Brain microvascular endothelial cell (primary cell): ENCODE measurements at regions not wholly inside any gene's neighbourhood (a gene's known extent, or its start where the extent isn't known, plus 50 kb on each side); places are given as distances from the start of the nearest gene placed in this dataset.

Experiments
- DNase-seq: peaks from one replicate; pipeline ENCODE4 v3.0.0-alpha.2; 2020
- H3K27ac ChIP-seq: fragments of 250-450 bp; sonication (Bioruptor Pico); 2 replicates; pipeline ENCODE4 v1.5.1; 2020; ENCODE audit warnings: mild to moderate bottlenecking, moderate library complexity
- H3K27me3 ChIP-seq: fragments of 250-450 bp; sonication (Bioruptor Pico); replicated peaks from 2 replicates; pipeline ENCODE4 v1.5.1; 2020; ENCODE audit warnings: mild to moderate bottlenecking
- H3K36me3 ChIP-seq: fragments of 250-450 bp; sonication (Bioruptor Pico); replicated peaks from 2 replicates; pipeline ENCODE4 v1.5.1; 2020; ENCODE audit warnings: mild to moderate bottlenecking
- H3K4me3 ChIP-seq: 2 replicates; pipeline ENCODE4 v1.5.1; 2011; ENCODE audit warnings: low read depth, mild to moderate bottlenecking, control low read depth, low read length, moderate library complexity
- in situ Hi-C: cut with HindIII; loops from 2 replicates; pipeline ENCODE4 v1.10.0; 2017; ENCODE audit warnings: low sequenced_read_pairs, low pct_ligation_motif_present
- TF ChIP-seq, protein P1 (sequence below): IDR thresholded peaks from 2 replicates; pipeline ENCODE4 v1.5.1; 2011; ENCODE audit warnings: low read depth, mild to moderate bottlenecking, moderate library complexity, low read length, control low read depth, inconsistent platforms; ENCODE audit errors: missing control alignments

GRCh38 chr11:95542868-95543551, 246.6 kb downstream of the FAM76B start:
- no peak overlapping the region for H3K27ac ChIP-seq
- TF ChIP-seq, protein P1, sequence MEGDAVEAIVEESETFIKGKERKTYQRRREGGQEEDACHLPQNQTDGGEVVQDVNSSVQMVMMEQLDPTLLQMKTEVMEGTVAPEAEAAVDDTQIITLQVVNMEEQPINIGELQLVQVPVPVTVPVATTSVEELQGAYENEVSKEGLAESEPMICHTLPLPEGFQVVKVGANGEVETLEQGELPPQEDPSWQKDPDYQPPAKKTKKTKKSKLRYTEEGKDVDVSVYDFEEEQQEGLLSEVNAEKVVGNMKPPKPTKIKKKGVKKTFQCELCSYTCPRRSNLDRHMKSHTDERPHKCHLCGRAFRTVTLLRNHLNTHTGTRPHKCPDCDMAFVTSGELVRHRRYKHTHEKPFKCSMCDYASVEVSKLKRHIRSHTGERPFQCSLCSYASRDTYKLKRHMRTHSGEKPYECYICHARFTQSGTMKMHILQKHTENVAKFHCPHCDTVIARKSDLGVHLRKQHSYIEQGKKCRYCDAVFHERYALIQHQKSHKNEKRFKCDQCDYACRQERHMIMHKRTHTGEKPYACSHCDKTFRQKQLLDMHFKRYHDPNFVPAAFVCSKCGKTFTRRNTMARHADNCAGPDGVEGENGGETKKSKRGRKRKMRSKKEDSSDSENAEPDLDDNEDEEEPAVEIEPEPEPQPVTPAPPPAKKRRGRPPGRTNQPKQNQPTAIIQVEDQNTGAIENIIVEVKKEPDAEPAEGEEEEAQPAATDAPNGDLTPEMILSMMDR: no peak
- DNase-seq: no peak
- no peak overlapping the region for H3K4me3 ChIP-seq
- no peaks in the 10 kb centered on the region for H3K27me3 ChIP-seq
- H3K36me3 ChIP-seq: no peaks in the 10 kb centered on the region
- in situ Hi-C loops: no loop called here

DNA sequence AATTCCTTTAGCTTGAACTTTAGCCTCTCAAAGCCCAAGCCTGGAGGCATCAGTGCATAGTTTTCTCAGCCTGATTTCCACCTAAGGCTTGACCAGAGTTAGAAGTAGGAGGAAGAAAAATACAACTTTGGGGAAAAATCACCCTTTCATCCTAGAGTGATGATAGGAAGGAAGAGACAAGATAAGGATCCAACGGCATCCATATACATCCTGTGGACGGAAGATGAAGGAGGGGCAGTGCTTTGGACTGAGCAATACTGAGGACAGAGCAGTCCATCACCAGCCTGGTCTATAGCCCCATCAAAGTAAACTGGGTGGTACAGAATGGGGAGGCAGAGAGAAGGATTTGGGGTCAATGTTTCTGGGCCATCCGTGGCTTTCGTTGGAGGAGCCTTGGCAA, 247.9 kb downstream of the FAM76B start:
- H3K27ac ChIP-seq: no peak overlapping the region
- in situ Hi-C loops: no loop called here
- H3K4me3 ChIP-seq: no peak overlapping the region
- no peaks in the 10 kb centered on the region for H3K36me3 ChIP-seq
- DNase-seq: no peak
- no peaks in the 10 kb centered on the region for H3K27me3 ChIP-seq
- TF ChIP-seq, protein P1: no peak

DNA sequence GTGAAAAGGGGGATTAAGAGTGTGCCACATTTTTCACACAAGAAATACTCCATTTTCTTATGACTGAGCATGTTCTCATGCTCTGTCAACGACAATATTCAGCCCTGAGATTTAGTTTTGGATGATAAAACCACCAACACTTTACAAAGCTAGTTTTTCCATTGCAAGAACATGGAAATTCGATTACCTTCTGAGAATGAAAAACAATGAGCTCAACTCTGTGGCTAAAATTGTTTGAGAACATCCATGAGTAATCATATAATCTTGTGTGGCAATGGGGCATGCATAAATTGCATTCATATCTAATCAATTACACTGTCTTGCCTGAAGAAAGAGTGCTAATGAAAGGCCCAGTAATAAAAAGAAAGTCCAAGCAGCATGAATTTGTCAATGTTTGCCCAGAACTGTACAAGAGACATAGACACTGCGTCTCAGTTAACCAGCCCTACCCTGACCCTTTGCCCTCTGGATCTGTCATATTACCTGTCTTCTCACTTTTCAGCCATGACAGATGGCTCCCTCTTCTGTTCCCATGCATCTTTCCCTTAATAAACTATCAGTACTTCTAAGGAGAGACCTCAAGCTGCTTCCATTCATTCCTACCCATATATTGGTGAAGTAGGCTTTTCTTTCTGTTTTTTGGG, 253.4 kb downstream of the FAM76B start:
- no peaks in the 10 kb centered on the region for H3K36me3 ChIP-seq
- no peak overlapping the region for H3K4me3 ChIP-seq
- no peaks in the 10 kb centered on the region for H3K27me3 ChIP-seq
- in situ Hi-C loops: no loop called here
- no peak overlapping the region for H3K27ac ChIP-seq
- no peak for DNase-seq
- TF ChIP-seq, protein P1: no peak

- Histone ChIP-seq H3K4me3 (no peak overlapping the region), H3K27me3 (no peaks in the 10 kb centered on the region), H3K27ac (no peak overlapping the region), H3K36me3 (no peaks in the 10 kb centered on the region)
- DNase-seq: no peak
- TF ChIP-seq, protein P1: no peak
- in situ Hi-C loops: no loop called here
These were observed 254.8 kb downstream of the FAM76B start for GRCh38 chr11:95534809-95535208.

GRCh38 chr11:95534226-95534625, 255.4 kb downstream of the FAM76B start:
- Histone ChIP-seq H3K27ac (no peak overlapping the region), H3K27me3 (no peaks in the 10 kb centered on the region), H3K4me3 (no peak overlapping the region), H3K36me3 (no peaks in the 10 kb centered on the region)
- in situ Hi-C loops: no loop called here
- DNase-seq: no peak
- TF ChIP-seq, protein P1: no peak
